HG03469 (cell line): ENCODE measurements at regions not wholly inside any gene's neighbourhood (a gene's known extent, or its start where the extent isn't known, plus 50 kb on each side); places are given as distances from the start of the nearest gene placed in this dataset.

ENCODE experiments used
- ATAC-seq: cut with Tn5 transposase; IDR thresholded peaks from one replicate; pipeline ENCODE4 v1.9.1; 2021; ENCODE audit warnings: mild to moderate bottlenecking, moderate library complexity, moderate number of reproducible peaks; ENCODE audit not compliant: unreplicated experiment

GRCh38 chr1:239675735-239676134, 289.4 kb downstream of the CHRM3 start:
- no peak for ATAC-seq

DNA sequence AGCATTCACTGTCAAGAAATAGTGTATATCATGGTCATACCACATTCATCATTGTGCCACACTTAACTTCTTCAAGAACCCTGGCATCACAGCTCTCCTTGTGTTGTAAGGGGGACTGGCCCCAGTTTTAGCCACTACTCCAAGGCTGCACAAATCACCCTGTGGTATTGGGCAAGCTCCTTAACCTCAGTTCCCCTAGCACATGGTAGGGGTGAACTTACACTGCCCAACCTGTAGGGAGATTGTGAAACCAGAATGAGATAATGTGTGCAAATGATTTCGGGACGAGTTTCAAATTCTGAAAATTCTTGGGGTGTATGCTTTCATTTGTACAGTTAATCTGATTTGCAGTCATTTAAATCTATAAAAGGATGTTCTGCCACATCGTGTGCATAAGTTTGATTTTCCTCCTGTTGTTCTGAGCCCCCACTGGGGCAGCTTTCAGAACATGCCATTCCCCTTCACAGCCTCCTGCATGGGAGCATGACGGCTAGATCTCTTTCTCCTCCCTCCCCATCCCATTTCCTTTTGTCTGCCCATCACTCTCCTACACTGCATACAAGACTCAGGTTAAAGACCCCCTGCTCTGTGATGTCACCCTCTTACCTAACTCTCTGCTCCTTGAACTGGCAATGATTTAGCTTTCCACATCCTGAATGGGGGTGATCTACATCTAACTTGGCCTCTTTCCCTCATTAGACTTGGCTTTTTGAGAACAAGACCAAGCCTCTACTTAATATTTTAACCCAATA, 290.3 kb downstream of the CHRM3 start:
- ATAC-seq = no peak

- no peak for ATAC-seq
Measured at GRCh38 chr1:239677362-239677761, 291.0 kb downstream of the CHRM3 start.

- no peak for ATAC-seq
Measured at GRCh38 chr1:239678181-239678580, 291.8 kb downstream of the CHRM3 start.

DNA sequence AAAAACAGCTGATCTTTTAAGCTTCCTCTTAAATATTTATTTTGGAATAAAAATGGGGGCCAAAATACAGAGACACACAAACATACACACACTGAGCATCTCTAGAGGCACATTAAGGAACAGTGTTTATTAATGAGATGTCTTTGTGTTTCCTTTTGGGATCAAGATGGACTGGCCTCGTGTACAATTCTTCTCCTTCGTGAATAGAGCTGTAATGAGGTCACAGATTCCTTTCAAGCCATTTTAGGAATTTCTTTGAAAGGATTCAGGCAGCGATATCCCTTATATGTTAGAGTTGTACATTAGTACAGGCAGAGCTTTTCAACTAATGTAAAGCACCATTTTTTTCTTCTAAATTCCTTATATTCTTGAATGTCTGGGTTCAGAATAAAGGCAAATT, 295.7 kb downstream of the CHRM3 start:
- no peak for ATAC-seq

GRCh38 chr1:239682960-239683359, 296.6 kb downstream of the CHRM3 start:
- ATAC-seq = no peak

DNA sequence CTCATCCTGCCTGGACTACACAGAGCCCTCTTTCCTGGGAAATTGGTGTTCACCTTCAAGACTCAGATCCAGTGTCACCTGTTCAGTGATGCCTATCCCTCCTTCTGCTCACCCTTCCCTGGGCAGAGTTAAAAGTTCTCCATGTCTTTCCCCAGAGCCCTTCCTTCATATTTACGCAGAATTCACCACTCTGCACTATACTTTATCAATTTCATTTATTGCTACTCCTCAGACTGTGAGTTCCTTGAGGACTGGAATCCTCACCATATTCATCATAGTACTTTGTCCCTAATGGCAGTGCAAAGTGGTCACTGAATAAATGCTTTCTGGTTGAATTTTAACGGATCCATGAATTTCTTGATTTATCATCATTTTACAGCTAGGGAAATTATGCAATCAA, 300.0 kb downstream of the CHRM3 start:
- no peak for ATAC-seq

GRCh38 chr1:239696317-239696716, 309.9 kb downstream of the CHRM3 start:
- no peak for ATAC-seq

DNA sequence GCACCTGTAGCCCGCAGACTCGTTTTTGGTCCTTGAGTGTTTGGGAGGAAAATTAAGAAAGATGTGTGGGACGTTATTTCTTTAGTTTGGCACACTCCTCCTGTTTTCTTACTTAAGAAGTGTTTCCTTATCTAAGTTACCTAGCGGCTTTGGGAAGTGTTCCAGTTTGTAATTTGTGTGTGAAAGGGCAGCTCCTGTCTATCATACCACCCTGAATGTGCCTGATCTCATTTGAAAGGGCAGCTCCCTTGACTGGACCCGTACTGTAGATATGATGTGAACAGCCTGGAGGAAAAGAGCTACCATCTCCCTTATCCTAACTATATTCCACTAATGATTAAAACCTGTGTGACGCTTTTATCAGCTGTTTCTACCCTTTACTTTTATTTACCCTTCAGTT, 314.3 kb downstream of the CHRM3 start:
- no peak for ATAC-seq

GRCh38 chr1:239703075-239703474, 316.7 kb downstream of the CHRM3 start:
- no peak for ATAC-seq

- no peak for ATAC-seq
Measured at GRCh38 chr1:239706245-239706892, 320.0 kb downstream of the CHRM3 start.

DNA sequence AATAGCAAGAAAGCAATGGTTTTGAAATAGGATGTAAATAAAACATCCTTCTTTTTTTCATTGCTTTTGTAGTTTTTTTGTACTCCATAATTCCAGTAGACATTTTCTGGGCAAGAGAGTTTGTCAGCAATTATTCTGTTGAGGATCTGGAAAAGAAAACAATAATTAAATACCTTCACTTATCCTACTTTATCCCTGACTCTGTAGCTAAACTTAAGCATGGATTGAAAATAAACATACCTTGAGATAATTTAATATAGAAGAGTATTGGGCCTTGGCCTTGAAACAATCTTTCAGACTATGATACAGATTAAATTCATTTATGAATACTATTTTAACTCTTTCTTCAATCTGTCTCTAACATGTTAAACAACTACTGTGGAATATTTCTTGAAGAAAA, 321.2 kb downstream of the CHRM3 start:
- no peak for ATAC-seq

- no peak for ATAC-seq
Measured at GRCh38 chr1:239708622-239709021, 322.3 kb downstream of the CHRM3 start.

DNA sequence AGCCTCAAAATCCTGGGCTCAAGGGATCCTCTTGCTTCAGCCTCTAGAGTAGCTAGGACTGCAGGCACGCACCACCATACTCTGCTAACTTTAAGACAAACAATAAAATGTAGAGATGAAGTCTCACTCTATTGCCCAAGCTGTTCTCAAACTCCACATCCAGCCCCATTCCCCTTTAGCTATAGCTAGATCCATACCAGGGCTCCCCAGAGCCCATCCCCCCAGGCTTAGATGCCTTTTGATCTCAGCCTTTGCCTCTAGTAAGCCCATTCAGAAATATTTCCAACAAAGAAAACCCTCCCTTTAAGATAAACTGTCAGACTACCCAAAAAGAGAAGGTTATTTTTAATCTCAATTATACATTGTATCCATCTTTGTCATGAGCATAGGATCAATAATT, 325.4 kb downstream of the CHRM3 start:
- no peak for ATAC-seq

DNA sequence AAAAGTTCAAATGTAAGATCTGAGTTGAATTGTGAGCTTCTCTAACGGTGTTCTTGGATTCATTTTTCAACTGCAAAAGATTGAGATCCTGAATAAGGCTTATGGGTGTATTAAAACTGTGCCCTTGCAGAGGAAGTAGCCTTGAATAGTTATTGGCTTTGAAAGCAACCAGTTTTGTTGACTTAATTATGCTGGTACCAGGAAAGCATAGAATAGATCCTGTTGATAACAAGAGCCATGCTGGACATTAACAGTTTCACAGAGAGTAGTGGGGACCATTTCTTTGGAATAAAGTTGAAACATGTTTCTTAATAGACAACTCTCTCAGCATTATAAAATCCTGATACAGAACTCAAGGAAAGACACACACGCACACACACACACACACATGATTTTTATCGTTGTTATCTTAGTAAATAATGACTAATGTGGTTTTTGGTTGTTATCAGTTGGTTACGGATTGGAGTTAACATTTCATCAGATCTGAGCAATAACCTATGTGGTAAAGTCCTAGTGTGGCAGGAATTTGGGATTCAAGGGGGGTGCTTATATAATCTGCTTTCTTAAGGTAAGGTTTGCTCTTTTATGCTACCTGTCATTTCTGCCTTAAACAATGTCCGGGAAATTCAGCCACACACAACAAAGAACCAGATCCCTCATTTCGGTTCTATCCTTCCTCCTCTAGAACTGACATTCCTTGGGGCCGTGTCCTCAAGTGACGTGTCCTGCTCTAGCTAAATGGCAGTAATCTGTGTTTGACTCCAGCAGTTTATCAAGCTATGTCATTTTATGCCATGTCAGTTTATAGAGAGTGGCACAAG, 330.9 kb downstream of the CHRM3 start:
- no peak for ATAC-seq

DNA sequence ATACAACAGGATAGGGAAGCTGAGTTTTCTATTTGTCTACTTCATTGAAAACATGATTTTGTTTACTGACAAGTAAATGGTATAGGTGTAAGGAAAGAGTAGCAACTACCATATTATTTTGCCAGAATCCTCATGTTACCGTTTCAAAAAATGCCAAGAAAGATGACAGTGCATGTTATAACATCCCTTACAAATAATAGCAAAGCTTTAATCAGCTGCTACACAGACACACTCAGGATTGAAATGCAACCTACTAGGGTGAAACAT, 331.5 kb downstream of the CHRM3 start:
- ATAC-seq = no peak

DNA sequence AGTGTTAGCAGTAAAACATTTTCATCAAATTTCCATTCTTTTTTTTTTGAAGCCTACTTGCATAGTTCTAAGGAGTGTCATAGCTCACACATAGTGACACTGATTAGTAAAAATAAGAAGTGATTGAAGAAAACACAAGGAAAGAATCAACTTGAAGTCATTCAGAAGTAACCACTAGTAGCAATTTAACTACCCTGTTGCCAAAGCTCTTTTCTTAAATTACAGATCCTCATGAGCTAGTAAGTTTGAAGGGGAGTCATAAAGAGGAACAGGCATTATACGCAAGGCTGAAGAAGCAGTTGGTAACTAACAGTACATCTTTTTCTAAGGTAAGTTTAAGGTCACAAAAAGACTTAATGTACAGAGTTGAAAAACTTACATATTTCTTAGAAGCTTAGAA, 332.2 kb downstream of the CHRM3 start:
- ATAC-seq = no peak

- no peak for ATAC-seq
Measured at GRCh38 chr1:239718997-239719628, 332.7 kb downstream of the CHRM3 start.

DNA sequence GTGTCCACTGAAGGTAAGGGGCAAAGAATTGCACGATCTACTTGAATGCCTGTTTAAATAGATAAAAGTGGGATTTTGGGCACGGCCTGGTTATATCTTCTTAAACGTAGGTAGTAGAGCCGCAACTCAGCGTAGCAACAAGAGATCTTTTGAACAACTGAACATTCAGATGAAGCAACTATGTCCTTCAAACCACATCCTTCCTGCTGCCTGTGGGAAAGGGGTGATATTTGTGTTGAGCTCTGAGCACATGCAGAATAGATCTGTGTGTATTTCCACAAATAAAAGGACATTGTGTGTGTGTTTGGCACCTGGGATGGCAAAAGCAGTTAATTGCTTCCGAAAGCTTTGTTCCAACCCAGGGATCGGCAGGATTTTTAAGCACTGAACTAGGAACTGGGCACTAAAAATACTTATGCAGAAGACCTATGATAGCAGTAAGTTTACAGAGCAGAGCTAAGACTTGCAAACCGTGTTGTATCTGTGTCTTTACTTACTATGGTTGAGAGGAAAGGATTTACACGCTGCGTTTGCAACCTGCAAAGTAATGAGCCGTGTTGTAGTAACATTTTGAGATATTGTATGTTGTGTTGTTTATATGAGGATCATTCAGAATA, 333.4 kb downstream of the CHRM3 start:
- no peak for ATAC-seq

GRCh38 chr1:239722035-239722434, 335.7 kb downstream of the CHRM3 start:
- no peak for ATAC-seq

GRCh38 chr1:239723776-239724367, 337.5 kb downstream of the CHRM3 start:
- ATAC-seq = no peak
